ENCODE measurements at regions not wholly inside any gene's neighbourhood (a gene's known extent, or its start where the extent isn't known, plus 50 kb on each side); places are given as distances from the start of the nearest gene placed in this dataset.

DNA sequence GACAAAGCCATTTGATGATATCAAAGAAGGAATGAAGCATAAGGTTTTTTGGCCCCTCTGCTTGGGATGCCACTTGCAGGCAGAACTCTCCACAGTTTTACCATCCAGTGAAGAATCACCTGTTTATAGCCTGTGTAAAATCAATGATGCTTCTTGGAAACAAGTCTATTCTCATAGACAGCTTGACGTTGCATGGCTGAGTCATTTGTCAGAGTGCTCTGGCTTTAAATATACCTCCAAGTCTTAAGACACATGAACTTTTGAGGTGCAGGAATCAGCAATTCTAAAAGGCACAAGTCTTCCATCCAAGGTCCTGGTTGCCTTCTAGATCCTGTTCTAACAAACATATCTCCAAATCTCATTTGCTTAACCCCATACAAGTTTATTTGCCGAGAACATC is 53.6 kb upstream of the KIRREL3 start:
- no peak for TF ChIP-seq POLR2A (IDR thresholded peaks at IDR 0.05)
- TF ChIP-seq CTCF (IDR thresholded peaks at IDR 0.05): no peak

Data from uterus (tissue), 2 donors.